Activated naive CD4-positive, alpha-beta T cell treated with anti-CD3 and anti-CD28 coated beads, Interleukin-2, amount 50 U/mL, for 24 hours (primary cell): ENCODE measurements at regions not wholly inside any gene's neighbourhood (a gene's known extent, or its start where the extent isn't known, plus 50 kb on each side); places are given as distances from the start of the nearest gene placed in this dataset.
"Not testable (repeated sequence)": the region's sequence is repeated elsewhere in the genome, so short reads cannot be mapped to it uniquely, and the experiment has no call there.

Source experiments
- H3K27ac Mint-ChIP-seq: one replicate; pipeline ENCODE4 v1.8.0; 2021; ENCODE audit warnings: mild to moderate bottlenecking, mixed read lengths
- H3K27me3 Mint-ChIP-seq: one replicate; pipeline ENCODE4 v1.8.0; 2021; ENCODE audit warnings: mixed read lengths
- H3K36me3 Mint-ChIP-seq: one replicate; pipeline ENCODE4 v1.8.0; 2021; ENCODE audit warnings: mixed read lengths
- H3K4me1 Mint-ChIP-seq: one replicate; pipeline ENCODE4 v1.8.0; 2021; ENCODE audit warnings: mixed read lengths
- H3K4me3 Mint-ChIP-seq: one replicate; pipeline ENCODE4 v1.8.0; 2021; ENCODE audit warnings: mild to moderate bottlenecking, mixed read lengths
- H3K9me3 Mint-ChIP-seq: one replicate; pipeline ENCODE4 v1.8.0; 2021; ENCODE audit warnings: mixed read lengths

GRCh38 chr10:37476285-37476684 lies 350.9 kb downstream of the ANKRD30A start:
- Mint-ChIP-seq H3K27me3 (no peaks in the 10 kb centered on the region), H3K36me3 (no peaks in the 10 kb centered on the region), H3K4me3 (no peak overlapping the region), H3K4me1 (no peaks in the 10 kb centered on the region), H3K9me3 (no peaks in the 10 kb centered on the region), H3K27ac (no peak overlapping the region)

- Mint-ChIP-seq H3K27me3 (peaks cover 1% of the 10 kb centered on the region), H3K4me1 (no peaks in the 10 kb centered on the region), H3K27ac (no peak overlapping the region), H3K36me3 (peaks cover 1% of the 10 kb centered on the region), H3K4me3 (no peak overlapping the region), H3K9me3 (no peaks in the 10 kb centered on the region)
Measured at GRCh38 chr10:37474645-37475044, 349.2 kb downstream of the ANKRD30A start.

DNA sequence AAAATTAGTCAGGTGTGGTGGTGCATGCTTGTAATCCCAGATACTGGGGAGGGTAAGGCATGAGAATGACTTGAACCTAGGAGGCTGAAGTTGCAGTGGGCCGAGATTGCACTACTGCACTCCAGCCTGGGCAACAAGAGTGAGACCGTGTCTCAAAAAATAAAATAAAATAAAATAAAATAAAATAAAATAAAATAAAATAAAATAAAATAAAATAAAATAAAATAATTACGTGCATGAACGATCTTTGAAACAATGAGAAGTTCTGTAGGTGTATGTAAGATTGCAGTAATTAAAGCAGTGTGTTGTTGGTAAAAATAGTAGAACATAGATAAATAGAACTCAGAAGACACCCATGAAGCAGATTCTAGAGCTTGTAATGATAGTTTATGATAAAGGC lies 348.5 kb downstream of the ANKRD30A start:
- no peaks in the 10 kb centered on the region for H3K4me1 Mint-ChIP-seq
- H3K27me3 Mint-ChIP-seq, result peaks cover 1% of the 10 kb centered on the region
- H3K27ac Mint-ChIP-seq, result no peak overlapping the region
- H3K36me3 Mint-ChIP-seq, result peaks cover 1% of the 10 kb centered on the region
- no peaks in the 10 kb centered on the region for H3K9me3 Mint-ChIP-seq
- no peak overlapping the region for H3K4me3 Mint-ChIP-seq

DNA sequence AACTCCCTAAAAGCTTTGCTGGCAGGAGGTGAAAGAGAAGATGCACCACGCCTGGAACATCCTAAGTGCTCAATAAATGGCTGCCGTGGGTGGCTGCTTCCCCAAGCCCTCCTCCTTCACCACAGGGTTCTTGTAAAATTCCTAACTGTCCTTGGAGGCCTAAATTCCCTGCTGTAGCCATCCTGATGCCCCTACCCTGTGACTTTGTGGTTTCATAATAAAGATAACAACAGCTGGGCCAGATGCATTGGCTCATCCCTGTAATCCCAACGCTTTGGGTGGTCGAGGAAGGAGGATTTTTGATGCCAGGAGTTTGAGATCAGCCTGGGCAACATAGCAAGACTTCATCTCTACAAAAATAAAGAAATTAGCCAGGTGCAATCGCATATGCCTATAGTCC lies 341.8 kb downstream of the ANKRD30A start:
- peaks cover 1% of the 10 kb centered on the region for H3K36me3 Mint-ChIP-seq
- H3K4me1 Mint-ChIP-seq, result no peaks in the 10 kb centered on the region
- no peak overlapping the region for H3K4me3 Mint-ChIP-seq
- no peak overlapping the region for H3K27ac Mint-ChIP-seq
- H3K9me3 Mint-ChIP-seq, result peaks cover 4% of the 10 kb centered on the region
- H3K27me3 Mint-ChIP-seq, result peaks cover 1% of the 10 kb centered on the region

GRCh38 chr10:37456456-37456855 lies 331.1 kb downstream of the ANKRD30A start:
- Mint-ChIP-seq H3K4me3 (no peak overlapping the region), H3K9me3 (no peaks in the 10 kb centered on the region), H3K4me1 (no peaks in the 10 kb centered on the region), H3K27me3 (no peaks in the 10 kb centered on the region), H3K27ac (no peak overlapping the region), H3K36me3 (no peaks in the 10 kb centered on the region)

- Mint-ChIP-seq H3K9me3 (no peaks in the 10 kb centered on the region), H3K4me3 (no peak overlapping the region), H3K27me3 (no peaks in the 10 kb centered on the region), H3K4me1 (no peaks in the 10 kb centered on the region), H3K27ac (no peak overlapping the region), H3K36me3 (no peaks in the 10 kb centered on the region)
Measured at GRCh38 chr10:37448161-37448560, 322.8 kb downstream of the ANKRD30A start.

GRCh38 chr10:37442882-37443281 lies 317.5 kb downstream of the ANKRD30A start:
- Mint-ChIP-seq H3K9me3 (no peaks in the 10 kb centered on the region), H3K27me3 (no peaks in the 10 kb centered on the region)

DNA sequence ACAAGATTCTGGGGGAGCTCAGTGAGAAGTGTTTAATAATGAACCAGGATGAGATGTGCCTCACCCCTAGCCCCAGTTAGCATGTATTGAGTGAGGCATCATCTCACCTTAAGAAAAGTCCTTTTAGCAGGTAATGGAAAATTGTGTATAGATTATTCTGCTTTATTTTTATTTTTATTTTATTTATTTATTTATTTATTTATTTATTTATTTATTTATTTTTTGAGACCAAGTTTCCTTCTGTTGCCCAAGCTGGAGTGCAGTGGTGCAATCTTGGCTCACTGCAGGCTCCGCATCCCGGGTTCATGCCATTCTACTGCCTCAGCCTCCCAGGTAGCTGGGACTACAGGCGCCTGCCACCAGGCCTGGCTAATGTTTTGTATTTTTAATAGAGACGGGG lies 315.8 kb downstream of the ANKRD30A start:
- H3K9me3 Mint-ChIP-seq, H3K27ac Mint-ChIP-seq, H3K36me3 Mint-ChIP-seq, H3K4me1 Mint-ChIP-seq, H3K27me3 Mint-ChIP-seq, H3K4me3 Mint-ChIP-seq: not testable (repeated sequence)

More at GRCh38 chr10:37442882-37443281, 317.5 kb downstream of the ANKRD30A start:
- no peak overlapping the region for H3K4me3 Mint-ChIP-seq
- no peaks in the 10 kb centered on the region for H3K4me1 Mint-ChIP-seq
- no peaks in the 10 kb centered on the region for H3K36me3 Mint-ChIP-seq
- no peak overlapping the region for H3K27ac Mint-ChIP-seq

- Mint-ChIP-seq H3K9me3 (no peaks in the 10 kb centered on the region), H3K27me3 (no peaks in the 10 kb centered on the region), H3K27ac (no peak overlapping the region), H3K4me1 (no peaks in the 10 kb centered on the region), H3K4me3 (no peak overlapping the region), H3K36me3 (no peaks in the 10 kb centered on the region)
Measured at GRCh38 chr10:37439826-37440225, 314.4 kb downstream of the ANKRD30A start.

DNA sequence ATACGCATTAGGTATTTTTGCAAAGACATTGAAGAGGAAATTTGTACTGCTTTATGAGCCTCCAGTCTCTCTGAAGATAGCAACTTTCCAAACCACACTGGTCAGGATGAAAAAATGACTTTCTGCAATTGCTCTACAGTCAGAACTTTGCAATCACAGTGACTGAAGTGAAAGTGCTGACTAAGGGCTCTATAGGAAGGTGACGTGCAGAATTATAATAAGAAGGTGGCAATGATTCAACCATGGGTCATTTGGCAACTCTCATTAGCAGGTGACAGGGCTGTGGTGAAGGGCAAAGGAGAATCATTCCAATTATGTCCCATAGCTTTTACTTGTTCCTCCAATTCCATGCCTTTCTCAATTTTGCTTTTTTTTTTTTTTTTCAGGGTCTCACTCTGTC lies 311.0 kb downstream of the ANKRD30A start:
- Mint-ChIP-seq H3K9me3 (no peaks in the 10 kb centered on the region), H3K27me3 (no peaks in the 10 kb centered on the region), H3K36me3 (no peaks in the 10 kb centered on the region), H3K4me3 (no peak overlapping the region), H3K4me1 (no peaks in the 10 kb centered on the region), H3K27ac (no peak overlapping the region)

DNA sequence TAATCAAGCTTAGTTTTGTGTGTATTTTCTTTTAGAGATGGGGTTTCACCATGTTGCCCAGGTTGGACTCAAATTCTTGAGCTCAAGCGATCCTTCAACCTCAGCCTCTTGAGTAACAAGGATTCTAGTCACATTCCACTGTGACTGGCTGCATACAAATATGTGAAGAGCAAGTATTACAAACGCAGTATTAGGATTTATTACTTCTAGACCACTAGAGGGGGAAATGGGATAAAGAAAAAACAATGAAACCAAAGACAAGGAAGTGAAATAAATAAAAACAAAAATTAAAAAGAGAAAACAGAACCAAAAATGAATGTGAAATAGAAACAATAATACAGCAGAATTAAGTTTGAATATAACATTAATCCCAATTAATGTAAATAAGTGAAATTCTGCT lies 308.7 kb downstream of the ANKRD30A start:
- Mint-ChIP-seq H3K9me3 (no peaks in the 10 kb centered on the region), H3K36me3 (no peaks in the 10 kb centered on the region), H3K27me3 (no peaks in the 10 kb centered on the region), H3K4me1 (no peaks in the 10 kb centered on the region), H3K4me3 (no peak overlapping the region), H3K27ac (no peak overlapping the region)
